Calu3 (cell line): ENCODE measurements at regions not wholly inside any gene's neighbourhood (a gene's known extent, or its start where the extent isn't known, plus 50 kb on each side); places are given as distances from the start of the nearest gene placed in this dataset.

ENCODE experiments used
- BruUV-seq: library from RNA; stranded (reverse); fragments of 400-500 nt; replicated peaks from 2 replicates; lab custom pipeline; 2021; lab: Mats Ljungman, UMichigan
- CTCF ChIA-PET: fragments of 300-600 bp; sonication (Branson Sonifier 250); formaldehyde crosslinking; loops from one replicate; lab custom pipeline; 2022; ENCODE audit warnings: antibody characterized with exemption; lab: Charles Lee
- DNase-seq: peaks from one replicate; pipeline ENCODE4 v3.0.0; 2022
- H3K27ac Mint-ChIP-seq: one replicate; pipeline ENCODE4 v1.8.0; 2022; ENCODE audit warnings: mixed read lengths; ENCODE audit not compliant: unreplicated experiment
- H3K27me3 Mint-ChIP-seq: one replicate; pipeline ENCODE4 v1.8.0; 2022; ENCODE audit warnings: mixed read lengths; ENCODE audit not compliant: unreplicated experiment
- H3K36me3 Mint-ChIP-seq: one replicate; pipeline ENCODE4 v1.8.0; 2022; ENCODE audit warnings: mild to moderate bottlenecking, moderate library complexity, mixed read lengths; ENCODE audit not compliant: insufficient read depth, unreplicated experiment
- H3K4me1 Mint-ChIP-seq: one replicate; pipeline ENCODE4 v1.8.0; 2022; ENCODE audit warnings: mild to moderate bottlenecking, low read depth, mixed read lengths; ENCODE audit not compliant: unreplicated experiment
- H3K4me3 Mint-ChIP-seq: one replicate; pipeline ENCODE4 v1.8.0; 2022; ENCODE audit warnings: mild to moderate bottlenecking, low read depth, moderate library complexity, mixed read lengths; ENCODE audit not compliant: unreplicated experiment
- H3K9me3 Mint-ChIP-seq: one replicate; pipeline ENCODE4 v1.8.0; 2022; ENCODE audit warnings: low read depth, mixed read lengths; ENCODE audit not compliant: unreplicated experiment
- CTCF ChIP-seq: fragments of 200-600 bp; IDR thresholded peaks from one replicate; pipeline ENCODE4 v1.8.0; 2022; ENCODE audit warnings: antibody characterized with exemption; ENCODE audit not compliant: unreplicated experiment
- intact Hi-C: fragments of 100-400 bp; cut with micrococcal nuclease; formaldehyde crosslinking; loops from one replicate; pipeline ENCODE4 v1.10.0; 2022; ENCODE audit not compliant: unreplicated experiment

GRCh38 chr13:104571893-104572229 is 1505.6 kb upstream of the SLC10A2 start:
- BruUV-seq, result no TSS peak
- H3K4me1 Mint-ChIP-seq, result peaks cover 8% of the 10 kb centered on the region
- peak overlapping the region; percentile 47 for H3K27ac Mint-ChIP-seq
- TF ChIP-seq CTCF, result no peak
- no peak for DNase-seq
- no peaks in the 10 kb centered on the region for H3K27me3 Mint-ChIP-seq
- CTCF ChIA-PET, result interaction anchor here (0.6 to 1.0 kb wide), 3 partner anchors 630 to 1077 kb away, joined by 3 to 4 read pairs (median 4); no protein-coding TSS in a partner anchor
- intact Hi-C loops, result loop anchor here (1.0 to 10.0 kb wide), 4 partner anchors 254 to 1963 kb away; partner anchors contain the start of gene EFNB2
- no peaks in the 10 kb centered on the region for H3K9me3 Mint-ChIP-seq
- no peak overlapping the region for H3K4me3 Mint-ChIP-seq
- H3K36me3 Mint-ChIP-seq, result no peaks in the 10 kb centered on the region

DNA sequence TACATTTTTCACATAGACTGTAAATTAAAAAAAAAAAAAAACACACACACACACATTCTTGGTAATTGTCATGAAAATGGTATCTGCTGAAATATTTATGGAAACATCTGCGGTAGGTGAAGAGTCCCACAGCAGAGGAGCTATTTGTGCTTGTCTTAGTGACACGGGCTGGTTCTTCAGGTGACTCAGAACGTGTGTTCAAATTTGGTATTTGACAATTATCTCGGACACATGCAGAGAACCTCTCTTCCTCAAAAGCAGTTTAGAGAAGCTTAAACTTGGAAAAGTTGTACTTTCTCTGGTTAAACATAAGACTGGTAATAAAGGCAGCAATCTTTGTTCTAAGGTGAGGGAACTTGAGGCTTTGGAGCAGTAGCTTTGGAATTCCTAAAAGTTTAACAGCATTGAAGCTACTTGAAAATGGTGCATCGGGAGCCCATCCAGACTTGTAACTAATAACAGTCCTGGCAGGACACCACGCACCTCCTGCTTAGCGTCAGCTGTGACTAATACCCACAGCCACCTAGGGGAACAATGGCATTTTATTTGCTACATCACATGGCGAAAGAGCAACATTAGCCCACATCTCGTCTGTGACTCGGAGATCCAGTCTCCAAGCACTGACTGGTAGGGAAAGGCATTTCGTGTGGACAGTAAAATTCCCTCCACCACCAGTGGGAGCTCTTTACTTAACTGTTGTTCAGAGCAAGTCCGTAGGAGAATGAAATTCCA is 1505.1 kb upstream of the SLC10A2 start:
- CTCF ChIA-PET, result interaction anchor here (0.6 to 1.0 kb wide), 4 partner anchors 220 to 1077 kb away, joined by 3 to 4 read pairs (median 4); no protein-coding TSS in a partner anchor
- intact Hi-C loops, result loop anchor here (1.0 to 10.0 kb wide), 4 partner anchors 253 to 1963 kb away; partner anchors contain the start of gene EFNB2
- no peak overlapping the region for H3K4me3 Mint-ChIP-seq
- H3K36me3 Mint-ChIP-seq, result no peaks in the 10 kb centered on the region
- no peaks in the 10 kb centered on the region for H3K9me3 Mint-ChIP-seq
- peaks cover 8% of the 10 kb centered on the region for H3K4me1 Mint-ChIP-seq
- H3K27ac Mint-ChIP-seq, result peak overlapping the region; percentile 47
- no peaks in the 10 kb centered on the region for H3K27me3 Mint-ChIP-seq
- DNase-seq, result peak; percentile 60
- no peak for TF ChIP-seq CTCF
- no TSS peak for BruUV-seq

- H3K9me3 Mint-ChIP-seq, result no peaks in the 10 kb centered on the region
- TF ChIP-seq CTCF, result no peak
- no peak for DNase-seq
- H3K4me3 Mint-ChIP-seq, result no peak overlapping the region
- intact Hi-C loops, result no loop called here
- no TSS peak for BruUV-seq
- H3K27ac Mint-ChIP-seq, result no peak overlapping the region
- no peaks in the 10 kb centered on the region for H3K27me3 Mint-ChIP-seq
- no peaks in the 10 kb centered on the region for H3K36me3 Mint-ChIP-seq
- peaks cover 7% of the 10 kb centered on the region for H3K4me1 Mint-ChIP-seq
- CTCF ChIA-PET, result no interaction called here
Observed at GRCh38 chr13:104567114-104567513, 1500.9 kb upstream of the SLC10A2 start.

- no peak for TF ChIP-seq CTCF
- Mint-ChIP-seq H3K36me3 (no peaks in the 10 kb centered on the region), H3K27me3 (no peaks in the 10 kb centered on the region), H3K4me1 (no peaks in the 10 kb centered on the region), H3K9me3 (no peaks in the 10 kb centered on the region), H3K4me3 (no peak overlapping the region), H3K27ac (no peak overlapping the region)
- intact Hi-C loops, result no loop called here
- CTCF ChIA-PET, result no interaction called here
- BruUV-seq, result no TSS peak
- no peak for DNase-seq
Observed at GRCh38 chr13:104565888-104566287, 1499.7 kb upstream of the SLC10A2 start.
